ENCODE measurements at regions not wholly inside any gene's neighbourhood (a gene's known extent, or its start where the extent isn't known, plus 50 kb on each side); places are given as distances from the start of the nearest gene placed in this dataset.

DNA sequence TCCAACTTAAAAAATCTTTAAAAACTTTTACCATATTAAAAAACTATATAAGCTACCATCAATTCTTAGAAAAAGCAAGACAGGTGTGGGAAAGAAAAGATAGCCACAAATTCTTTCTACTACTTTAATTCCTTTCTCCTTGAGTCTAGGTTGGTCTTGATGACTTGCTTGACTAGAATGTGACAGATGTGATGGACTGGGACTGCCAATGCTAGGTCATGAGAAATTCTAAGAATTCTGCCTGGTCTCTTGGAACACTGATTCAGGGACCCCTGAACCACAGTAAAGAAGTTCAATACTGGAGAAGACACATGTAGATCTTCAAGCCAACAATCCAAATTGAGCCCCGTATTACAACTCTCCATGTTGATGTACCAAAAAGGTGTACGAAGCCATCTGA is 326.6 kb upstream of the B3GALT2 start:
- DNase-seq = no peak

DNA sequence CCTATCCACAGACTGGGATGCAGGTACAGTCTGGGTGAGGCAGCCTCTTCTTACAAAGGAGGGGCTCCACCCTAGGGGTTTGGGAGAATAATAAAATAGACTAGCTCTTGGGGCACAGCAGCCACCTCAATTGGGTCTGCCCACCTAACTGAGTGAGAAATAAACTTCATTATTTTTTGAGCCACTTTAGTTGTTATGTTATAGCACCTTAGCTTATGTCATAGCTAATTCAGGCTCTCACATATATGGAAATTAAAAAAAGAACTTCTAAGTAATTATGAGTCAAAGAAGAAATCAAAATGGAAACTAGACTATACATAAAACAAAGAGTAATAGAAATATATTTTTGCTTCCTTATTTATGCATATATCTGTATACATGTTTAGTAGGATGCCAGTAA is 318.5 kb upstream of the B3GALT2 start:
- no peak for DNase-seq

GRCh38 chr1:193498088-193498655 is 311.8 kb upstream of the B3GALT2 start:
- no peak for DNase-seq

- no peak for DNase-seq
These were observed 308.0 kb upstream of the B3GALT2 start for GRCh38 chr1:193494368-193494767.

DNA sequence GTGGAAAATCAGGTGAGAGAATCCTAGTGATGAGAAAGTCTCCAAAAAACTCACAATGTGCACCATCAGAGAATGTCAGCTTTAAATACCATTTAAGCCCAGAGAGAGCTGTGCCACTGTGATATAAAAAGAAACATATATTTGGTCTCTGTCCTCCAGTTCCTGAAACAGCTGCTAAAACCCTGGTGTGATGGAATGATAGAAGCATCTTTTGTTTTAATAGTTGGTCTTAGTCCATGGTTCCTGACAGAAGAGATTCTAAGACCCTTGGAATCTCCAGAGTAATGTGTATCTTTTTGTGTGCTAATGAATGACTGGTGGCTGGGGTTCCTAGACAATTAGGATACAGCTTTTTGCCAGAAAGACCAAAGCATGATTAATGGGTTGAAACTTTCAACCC is 302.8 kb upstream of the B3GALT2 start:
- no peak for DNase-seq

DNA sequence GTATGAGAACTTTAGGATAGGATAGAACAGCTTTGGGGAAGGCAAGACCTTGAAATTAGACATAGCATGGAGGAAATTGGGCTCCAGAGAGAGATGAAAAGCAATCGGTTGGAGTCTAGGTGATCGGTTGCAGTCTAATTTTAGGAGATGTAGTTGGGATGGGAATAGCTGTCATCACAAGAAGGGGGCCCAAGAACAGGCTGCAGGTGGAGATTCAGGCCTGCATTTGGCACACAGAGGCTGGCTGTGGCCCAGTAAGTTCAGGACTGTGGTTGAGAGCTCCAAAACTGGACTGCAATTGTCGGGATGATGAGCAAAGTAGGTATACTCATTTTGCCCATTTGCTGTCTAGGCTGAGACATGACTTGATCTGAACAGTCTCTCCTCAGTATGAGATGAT is 301.3 kb upstream of the B3GALT2 start:
- no peak for DNase-seq

GRCh38 chr1:193486671-193487229 is 300.3 kb upstream of the B3GALT2 start:
- DNase-seq = no peak

- no peak for DNase-seq
These were observed 294.3 kb upstream of the B3GALT2 start for GRCh38 chr1:193480755-193481154.

DNA sequence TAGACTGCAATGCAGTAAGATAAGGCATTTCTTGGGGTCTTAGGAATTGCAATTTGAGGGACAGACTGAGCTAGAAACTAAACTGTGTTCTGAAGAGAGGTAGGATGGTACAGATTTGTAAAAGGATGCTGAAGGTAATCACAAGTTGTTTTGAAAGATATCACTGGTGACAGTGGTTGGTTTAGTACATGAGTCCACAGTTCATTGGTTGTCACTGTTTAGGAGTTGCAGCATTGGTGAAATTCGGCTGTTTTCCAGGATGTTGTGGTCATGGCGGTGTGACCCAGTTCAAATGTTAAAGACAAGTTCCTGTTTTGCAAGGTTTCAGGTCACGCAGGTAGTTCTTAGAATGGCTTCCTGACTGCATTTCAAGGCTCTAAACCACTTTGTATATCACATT is 292.8 kb upstream of the B3GALT2 start:
- DNase-seq = no peak

GRCh38 chr1:193476748-193477147 is 290.3 kb upstream of the B3GALT2 start:
- DNase-seq = no peak

DNA sequence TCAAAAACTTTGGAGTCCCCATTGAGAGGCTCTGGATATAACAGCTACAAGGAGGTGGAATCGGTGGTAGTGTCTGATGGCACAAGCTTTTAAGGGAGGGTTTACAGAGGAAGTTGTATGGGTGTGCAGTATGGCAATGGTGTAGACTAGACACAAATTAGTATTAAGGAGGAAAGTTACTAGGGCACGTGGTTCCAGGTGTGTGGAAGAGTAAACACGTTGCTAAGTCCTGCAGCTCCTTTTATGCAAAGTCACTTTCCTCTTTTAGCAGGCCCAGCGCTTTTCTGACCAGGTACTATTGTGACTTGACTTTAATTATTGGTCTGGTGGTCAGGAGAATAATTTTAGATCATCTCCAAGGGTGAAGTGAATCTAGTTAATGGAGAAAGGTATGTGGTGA is 287.5 kb upstream of the B3GALT2 start:
- DNase-seq = no peak

DNA sequence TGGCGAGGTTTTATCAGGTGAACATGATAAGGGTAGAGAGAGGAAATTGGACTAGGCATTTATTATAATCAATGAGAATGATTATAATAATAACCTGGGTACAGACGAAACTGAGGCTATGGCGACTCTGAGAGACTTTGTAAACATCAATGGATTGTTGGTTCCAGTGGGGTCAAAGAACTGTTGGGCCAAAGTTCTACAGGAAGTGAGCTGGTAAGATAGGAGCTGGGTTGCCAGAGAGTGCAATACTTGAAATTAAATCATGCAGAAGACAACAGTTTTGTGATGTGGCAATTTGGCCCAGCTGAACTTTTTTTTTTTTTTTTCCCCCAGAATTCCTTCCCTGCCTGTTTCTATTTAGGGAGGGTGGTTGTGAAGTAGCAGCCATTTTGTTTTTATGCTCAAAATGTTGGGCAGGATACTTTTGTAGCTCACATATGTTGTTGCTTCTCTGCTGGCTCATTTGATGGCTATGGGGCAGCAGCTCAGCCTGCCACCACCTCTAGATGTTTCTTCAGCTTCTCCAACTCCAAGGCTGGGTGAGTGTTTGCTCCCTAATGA is 286.5 kb upstream of the B3GALT2 start:
- DNase-seq = no peak

- no peak for DNase-seq
These were observed 286.0 kb upstream of the B3GALT2 start for GRCh38 chr1:193472430-193472829.

GRCh38 chr1:193471981-193472380 is 285.6 kb upstream of the B3GALT2 start:
- no peak for DNase-seq

- DNase-seq = no peak
These were observed 277.0 kb upstream of the B3GALT2 start for GRCh38 chr1:193463326-193463932.

- DNase-seq = peak; percentile 14
These were observed 276.4 kb upstream of the B3GALT2 start for GRCh38 chr1:193462629-193463320.

GRCh38 chr1:193458628-193459027 is 272.2 kb upstream of the B3GALT2 start:
- DNase-seq = no peak

DNA sequence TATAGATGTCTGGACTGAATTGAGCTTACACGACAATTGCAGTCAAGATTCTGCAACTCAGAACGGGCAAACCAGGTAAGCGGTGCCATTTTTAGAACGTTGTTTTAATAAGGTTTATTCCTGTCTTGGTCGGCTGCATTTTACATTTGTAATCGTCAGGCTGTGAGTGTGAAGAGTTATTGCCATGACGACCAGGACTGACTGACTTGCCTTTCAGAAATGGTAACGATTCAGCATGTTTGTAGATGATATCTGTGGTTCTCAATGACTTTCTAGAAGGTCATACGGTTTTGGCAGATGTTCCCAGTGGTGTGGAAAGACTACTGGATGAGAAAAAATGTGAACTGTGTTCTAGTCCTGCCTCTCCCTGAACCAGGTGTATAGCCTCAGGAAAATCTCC is 271.3 kb upstream of the B3GALT2 start:
- no peak for DNase-seq

- DNase-seq = no peak
These were observed 270.4 kb upstream of the B3GALT2 start for GRCh38 chr1:193456811-193457280.

GRCh38 chr1:193451606-193452005 is 265.2 kb upstream of the B3GALT2 start:
- DNase-seq = no peak

DNA sequence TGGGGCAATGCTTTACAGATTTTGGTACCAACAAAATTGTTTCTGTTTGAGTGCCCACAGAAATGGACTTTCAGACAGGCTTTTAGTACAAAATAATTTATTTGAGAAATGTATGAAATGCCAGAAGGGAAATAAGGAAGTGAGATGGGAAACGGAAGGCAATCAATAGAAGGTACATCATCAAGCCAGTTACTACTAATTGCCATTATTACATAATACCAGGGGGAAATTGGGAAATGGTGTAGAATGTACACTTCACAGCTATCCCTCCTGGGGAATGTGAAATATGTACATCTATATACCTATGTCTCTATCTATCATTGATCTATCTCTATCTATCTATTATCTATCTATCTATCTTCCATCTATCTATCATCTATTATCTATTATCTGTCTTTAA is 264.6 kb upstream of the B3GALT2 start:
- no peak for DNase-seq

DNA sequence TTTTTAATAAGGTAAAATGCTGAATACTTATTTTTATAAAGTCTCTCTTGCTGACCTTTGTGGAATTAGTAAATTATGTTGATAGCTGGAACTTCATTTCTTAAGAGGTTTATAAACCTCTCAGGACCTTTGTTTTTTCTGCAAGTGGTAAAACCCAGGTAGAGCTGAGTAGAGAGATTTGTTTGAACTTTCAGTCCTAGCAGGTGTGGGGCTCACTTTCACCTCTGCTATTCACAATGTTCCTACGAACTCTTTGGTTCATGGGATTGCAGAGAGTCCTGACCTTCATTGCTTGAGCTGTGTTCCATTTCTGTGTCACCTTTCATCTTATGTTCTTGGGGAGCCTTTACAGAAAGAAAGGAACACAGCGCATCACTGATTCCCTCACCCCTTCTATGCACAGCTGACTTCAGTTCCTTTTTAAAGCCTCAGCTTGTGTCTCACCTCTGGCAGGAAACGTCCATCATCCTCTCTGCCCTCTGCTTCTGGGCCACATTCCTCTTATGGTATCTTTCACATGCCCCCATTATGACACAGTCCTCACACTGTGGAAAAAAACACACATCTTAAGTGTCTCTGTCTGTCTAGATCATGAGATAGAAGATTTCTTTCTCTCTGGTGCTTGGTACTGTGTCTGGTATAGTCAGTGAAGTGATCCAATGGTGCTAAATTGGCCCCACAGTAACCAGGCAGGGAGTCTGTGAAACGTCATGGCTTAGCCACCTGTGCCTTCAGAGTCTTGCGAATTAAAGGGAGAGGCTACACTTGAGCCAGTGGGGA is 262.5 kb upstream of the B3GALT2 start:
- no peak for DNase-seq

DNA sequence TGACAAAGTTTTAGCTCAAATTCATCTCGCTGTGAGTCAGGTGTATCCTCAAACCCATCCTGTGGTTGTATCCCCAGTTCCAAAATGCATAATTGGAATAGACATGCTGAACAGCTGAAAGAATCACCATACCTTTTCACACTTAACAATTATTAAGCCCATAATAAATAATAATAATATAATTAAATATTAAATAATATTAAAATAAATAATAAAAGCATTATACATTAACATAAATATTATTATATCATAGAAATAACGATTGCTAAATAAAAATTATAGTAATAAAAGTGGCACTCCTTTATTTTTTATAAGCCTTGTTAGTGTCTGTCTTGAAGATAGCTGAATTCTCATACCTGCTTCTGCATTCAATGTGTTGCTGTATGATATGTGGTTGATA is 257.5 kb upstream of the B3GALT2 start:
- DNase-seq = no peak
